ENCODE measurements at regions not wholly inside any gene's neighbourhood (a gene's known extent, or its start where the extent isn't known, plus 50 kb on each side); places are given as distances from the start of the nearest gene placed in this dataset.

- Histone ChIP-seq H3K4me1 (ENCODE audit: control insufficient read depth in 1 of 2, low read depth in 2 of 2) (peaks cover 3 to 9% of the 10 kb centered on the region in 2 donors), H3K36me3 (no peaks in the 10 kb centered on the region), H3K27ac (no peak overlapping the region), H3K27me3 (replicated peaks; ENCODE audit: insufficient read depth) (no peaks in the 10 kb centered on the region), H3K4me3 (no peak overlapping the region), H3K9me3 (no peaks in the 10 kb centered on the region)
- ATAC-seq (ENCODE audit: insufficient number of reproducible peaks, low FRiP score, low read depth) (no peak), DNase-seq (ENCODE audit: low spot score) (no peak)
- TF ChIP-seq CTCF (IDR thresholded peaks at IDR 0.05) = no peak
These were observed 296.2 kb upstream of the IRX1 start for GRCh38 chr5:3299441-3299840.

- no peak for DNase-seq (ENCODE audit: low spot score)
- no peak overlapping the region for H3K4me3 ChIP-seq
- H3K4me1 ChIP-seq (ENCODE audit: control insufficient read depth in 1 of 2, low read depth in 2 of 2) = no peaks in the 10 kb centered on the region
- H3K27me3 ChIP-seq (replicated peaks; ENCODE audit: insufficient read depth) = no peaks in the 10 kb centered on the region
- no peaks in the 10 kb centered on the region for H3K9me3 ChIP-seq
- TF ChIP-seq CTCF (IDR thresholded peaks at IDR 0.05) = no peak
- ATAC-seq (ENCODE audit: insufficient number of reproducible peaks, low FRiP score, low read depth) = no peak
- H3K36me3 ChIP-seq = no peaks in the 10 kb centered on the region
- H3K27ac ChIP-seq = no peak overlapping the region
These were observed 297.8 kb upstream of the IRX1 start for GRCh38 chr5:3297853-3298252.

- Histone ChIP-seq H3K9me3 (no peaks in the 10 kb centered on the region), H3K27me3 (replicated peaks; ENCODE audit: insufficient read depth) (no peaks in the 10 kb centered on the region), H3K4me3 (no peak overlapping the region), H3K4me1 (ENCODE audit: control insufficient read depth in 1 of 2, low read depth in 2 of 2) (no peaks in the 10 kb centered on the region), H3K36me3 (no peaks in the 10 kb centered on the region), H3K27ac (no peak overlapping the region)
- no peak for ATAC-seq (ENCODE audit: insufficient number of reproducible peaks, low FRiP score, low read depth)
- no peak for TF ChIP-seq CTCF (IDR thresholded peaks at IDR 0.05)
- no peak for DNase-seq (ENCODE audit: low spot score)
These were observed 307.3 kb upstream of the IRX1 start for GRCh38 chr5:3288325-3288724.

- Histone ChIP-seq H3K4me1 (ENCODE audit: control insufficient read depth in 1 of 2, low read depth in 2 of 2) (no peaks in the 10 kb centered on the region), H3K27ac (no peak overlapping the region), H3K4me3 (no peak overlapping the region), H3K27me3 (replicated peaks; ENCODE audit: insufficient read depth) (no peaks in the 10 kb centered on the region), H3K9me3 (no peaks in the 10 kb centered on the region), H3K36me3 (no peaks in the 10 kb centered on the region)
- DNase-seq (ENCODE audit: low spot score) (no peak), ATAC-seq (ENCODE audit: insufficient number of reproducible peaks, low FRiP score, low read depth) (no peak)
- no peak for TF ChIP-seq CTCF (IDR thresholded peaks at IDR 0.05)
These were observed 308.1 kb upstream of the IRX1 start for GRCh38 chr5:3287516-3287915.

GRCh38 chr5:3285621-3286020 lies 310.0 kb upstream of the IRX1 start:
- ATAC-seq (ENCODE audit: insufficient number of reproducible peaks, low FRiP score, low read depth) = no peak
- H3K27me3 ChIP-seq (replicated peaks; ENCODE audit: insufficient read depth) = no peaks in the 10 kb centered on the region
- no peaks in the 10 kb centered on the region for H3K4me1 ChIP-seq (ENCODE audit: control insufficient read depth in 1 of 2, low read depth in 2 of 2)
- no peaks in the 10 kb centered on the region for H3K36me3 ChIP-seq
- DNase-seq (ENCODE audit: low spot score) = no peak
- no peak overlapping the region for H3K27ac ChIP-seq
- no peak overlapping the region for H3K4me3 ChIP-seq
- no peaks in the 10 kb centered on the region for H3K9me3 ChIP-seq
- no peak for TF ChIP-seq CTCF (IDR thresholded peaks at IDR 0.05)
